Epidermal melanocyte (primary cell): ENCODE measurements at regions not wholly inside any gene's neighbourhood (a gene's known extent, or its start where the extent isn't known, plus 50 kb on each side); places are given as distances from the start of the nearest gene placed in this dataset.
A peak's percentile ranks its signal among the peaks of the same experiment; 100 is the strongest.
"Not testable (repeated sequence)": the region's sequence is repeated elsewhere in the genome, so short reads cannot be mapped to it uniquely, and the experiment has no call there.

Source experiments
- DNase-seq: peaks from one replicate; pipeline ENCODE4 v3.0.0; 2011; ENCODE audit warnings: low spot score; ENCODE audit not compliant: insufficient read length

DNA sequence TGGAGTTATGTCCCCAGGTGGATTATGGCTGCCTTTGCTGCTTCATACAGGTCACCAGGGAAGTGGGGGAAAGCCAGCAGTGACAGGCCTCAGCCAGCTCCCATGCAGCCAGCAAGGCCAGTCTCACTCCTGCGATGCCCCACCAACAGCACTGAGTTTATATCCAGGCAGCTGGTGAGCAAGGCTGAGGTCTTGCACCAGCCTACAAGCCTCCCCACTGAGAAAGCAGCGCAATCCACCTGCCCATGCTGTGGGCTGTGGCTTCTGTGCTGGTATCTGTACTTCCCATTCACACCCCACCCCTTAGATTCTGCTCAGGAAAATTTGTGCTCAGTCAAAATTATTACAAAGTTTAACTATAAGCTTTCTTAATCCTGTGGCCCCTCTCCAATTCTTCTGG is 153.5 kb downstream of the HHIP start:
- DNase-seq: no peak

DNA sequence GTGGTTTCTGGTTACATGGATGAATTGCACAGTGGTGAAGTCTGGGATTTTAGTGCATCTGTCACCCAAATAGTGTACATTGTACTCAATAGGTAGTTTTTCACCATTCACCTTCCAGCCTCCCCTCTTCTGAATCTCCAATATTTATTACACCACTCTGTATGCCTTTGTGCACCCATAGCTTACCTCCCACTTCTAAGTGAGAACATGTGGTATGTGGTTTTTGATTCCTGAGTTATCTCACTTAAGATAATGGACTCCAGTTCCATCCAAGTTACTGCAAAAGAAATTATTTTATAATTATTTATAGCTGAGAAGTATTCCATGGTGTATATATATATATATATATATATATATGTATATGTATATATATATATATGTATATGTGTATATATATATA is 155.8 kb downstream of the HHIP start:
- no peak for DNase-seq

DNA sequence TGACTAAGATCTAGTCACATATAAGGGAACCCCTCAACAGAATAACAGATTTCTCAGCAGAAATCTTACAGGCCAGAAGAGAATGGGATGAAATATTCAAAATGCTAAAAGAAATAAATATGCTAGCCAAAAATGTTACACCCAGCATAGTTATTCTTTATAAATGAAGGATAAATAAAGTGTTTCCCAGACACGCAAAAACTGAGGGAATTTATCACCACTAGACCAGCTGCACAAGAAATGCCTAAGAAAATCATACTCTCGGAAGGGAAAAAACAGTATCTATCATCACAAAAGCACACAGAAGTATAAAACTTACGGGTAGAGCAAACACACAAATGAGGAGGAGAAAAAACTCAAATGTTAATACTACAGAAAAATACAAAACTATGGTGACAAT is 162.1 kb downstream of the HHIP start:
- no peak for DNase-seq

DNA sequence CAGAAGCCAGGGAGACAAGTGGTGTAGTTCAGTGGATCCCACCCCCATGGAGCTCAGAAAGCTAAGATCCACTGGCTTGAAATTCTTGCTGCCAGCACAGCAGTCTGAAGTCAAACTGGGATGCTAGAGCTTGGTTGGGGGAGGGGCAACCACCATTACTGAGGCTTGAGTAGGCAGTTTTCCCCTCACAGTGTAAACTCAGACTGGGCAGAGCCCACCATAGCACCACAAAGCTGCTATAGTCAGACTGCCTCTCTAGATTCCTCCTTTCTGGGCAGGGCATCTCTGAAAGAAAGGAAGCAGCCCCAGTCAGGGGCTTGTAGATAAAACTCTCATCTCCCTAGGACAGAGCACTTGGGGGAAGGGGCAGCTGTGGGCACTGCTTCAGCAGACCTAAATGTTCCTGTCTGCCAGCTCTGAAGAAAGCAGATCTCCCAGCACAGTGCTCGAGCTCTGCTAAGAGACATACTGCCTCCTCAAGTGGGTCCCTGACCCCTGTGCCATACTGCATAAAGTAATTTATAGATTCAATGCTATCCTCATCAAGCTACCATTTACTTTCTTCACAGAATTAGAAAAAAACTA is 163.2 kb downstream of the HHIP start:
- DNase-seq: no peak

DNA sequence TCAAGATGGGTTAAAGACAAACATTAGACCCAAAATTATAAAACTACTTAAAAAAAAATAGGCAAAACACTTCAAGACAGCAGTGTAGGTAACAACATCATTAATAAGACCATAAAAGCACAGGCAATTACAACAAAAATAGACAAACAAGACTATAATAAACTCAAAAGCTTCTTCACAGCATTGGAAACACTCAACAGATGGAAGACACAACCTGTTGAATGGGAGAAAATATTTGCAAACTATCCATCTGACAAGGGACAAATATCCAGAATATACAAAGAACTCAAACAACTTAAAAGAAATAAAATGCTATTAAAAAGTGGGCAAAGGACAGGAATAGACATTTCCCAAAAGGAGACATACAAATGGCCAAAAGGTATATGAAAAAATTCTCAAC is 170.7 kb downstream of the HHIP start:
- no peak for DNase-seq

DNA sequence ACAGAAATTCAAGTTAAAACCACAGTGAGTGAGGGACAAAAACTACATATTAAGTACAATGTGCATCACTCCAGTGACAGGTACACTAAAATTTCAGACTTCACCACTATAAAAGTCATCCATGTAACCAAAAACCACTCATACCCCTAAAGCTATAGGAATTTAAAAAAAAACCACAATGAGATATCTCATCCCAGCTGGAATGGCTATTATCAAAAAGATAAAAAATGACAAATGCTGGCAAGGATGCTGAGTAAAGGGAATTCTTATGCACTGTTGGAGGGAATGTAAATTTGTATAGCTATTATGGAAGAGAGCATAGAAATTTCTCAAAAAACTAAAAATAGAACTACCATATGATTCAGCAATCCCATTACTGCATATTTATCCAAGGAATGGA is 171.1 kb downstream of the HHIP start:
- no peak for DNase-seq

DNA sequence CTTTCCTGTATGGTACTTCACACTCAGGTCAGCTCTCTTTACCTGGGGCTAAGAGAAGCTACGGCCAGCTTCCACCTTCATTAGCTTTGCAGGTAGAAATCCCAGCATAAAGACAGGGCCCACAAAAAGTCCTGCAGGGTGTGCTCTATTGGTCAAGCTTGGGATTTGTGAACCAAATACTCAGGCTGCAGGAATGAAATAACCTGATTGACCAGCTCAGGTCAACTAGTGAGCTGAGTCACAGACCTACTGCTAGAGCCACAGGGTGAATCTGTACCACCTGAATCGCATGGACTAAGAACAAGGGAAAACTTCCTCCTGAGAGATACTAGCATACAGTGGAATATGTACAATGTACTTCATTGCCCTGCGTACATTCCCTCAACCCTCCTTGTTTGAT is 172.2 kb downstream of the HHIP start:
- no peak for DNase-seq

DNA sequence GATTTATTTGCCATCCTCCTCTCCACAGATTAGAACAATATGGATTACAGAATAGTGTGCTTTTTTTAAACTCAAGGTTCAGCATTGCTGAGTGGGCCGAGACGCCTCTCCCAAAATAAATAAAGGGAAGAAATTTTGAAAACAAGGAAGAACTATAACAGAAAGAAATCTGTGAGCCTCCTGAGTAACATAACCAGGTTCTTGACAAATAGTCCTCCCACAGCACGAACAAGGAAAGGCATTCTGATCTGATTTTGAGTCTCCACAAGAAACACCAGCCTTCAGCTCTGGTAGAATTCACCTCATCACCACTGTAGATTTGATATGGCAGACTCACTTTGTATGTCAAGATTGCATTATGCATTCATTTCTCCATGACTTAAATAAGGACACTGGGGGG is 173.6 kb downstream of the HHIP start:
- no peak for DNase-seq

DNA sequence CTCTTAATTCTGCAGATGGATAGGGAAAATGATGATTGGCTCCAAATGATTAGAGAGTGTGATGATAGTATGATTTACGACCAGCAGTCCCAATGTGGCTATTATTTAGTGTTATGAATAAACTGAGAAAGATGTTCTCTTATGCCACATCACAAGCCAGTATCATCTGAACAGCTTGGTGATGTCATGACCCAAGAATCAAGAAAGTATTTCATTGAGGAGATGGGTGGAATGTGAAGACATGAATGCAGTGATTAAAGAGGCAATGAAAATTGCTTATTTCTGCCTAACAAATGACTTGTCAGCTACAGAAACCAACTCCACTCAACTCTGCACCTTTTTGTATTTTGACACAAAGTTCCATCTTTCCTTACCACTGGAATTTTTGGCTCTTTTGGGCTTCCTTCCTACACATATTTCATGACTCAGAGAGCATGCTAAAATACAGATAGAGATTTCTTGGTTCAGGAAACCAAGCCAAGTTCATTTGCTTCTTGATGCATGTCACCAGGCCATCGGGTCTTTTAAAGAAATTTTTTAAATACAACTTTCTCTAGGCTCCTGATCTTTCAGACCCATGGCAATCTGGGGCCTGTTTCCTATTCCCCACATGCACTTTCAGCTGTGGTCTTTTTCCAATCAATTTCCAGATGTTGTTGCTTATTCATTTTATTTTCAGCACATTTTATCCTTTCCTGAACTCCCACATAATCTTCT is 174.2 kb downstream of the HHIP start:
- no peak for DNase-seq

DNA sequence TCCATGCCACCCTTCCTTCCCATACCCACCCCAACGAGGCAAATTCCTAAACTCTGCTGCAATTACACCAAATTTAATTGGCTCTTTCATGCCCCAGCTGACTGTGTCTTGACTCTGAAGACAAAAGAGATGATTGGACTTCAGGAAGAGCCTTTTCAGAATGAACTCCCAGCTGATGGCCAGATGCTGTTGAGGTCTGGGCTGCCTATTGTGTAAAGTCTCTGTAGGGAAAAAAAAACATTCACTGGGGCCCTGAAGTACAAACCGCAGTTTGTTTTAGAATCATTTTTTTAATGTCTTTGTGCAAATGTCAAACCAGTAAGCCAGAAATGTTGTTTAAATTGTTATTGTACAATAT is 174.8 kb downstream of the HHIP start:
- peak; percentile 38 for DNase-seq

DNA sequence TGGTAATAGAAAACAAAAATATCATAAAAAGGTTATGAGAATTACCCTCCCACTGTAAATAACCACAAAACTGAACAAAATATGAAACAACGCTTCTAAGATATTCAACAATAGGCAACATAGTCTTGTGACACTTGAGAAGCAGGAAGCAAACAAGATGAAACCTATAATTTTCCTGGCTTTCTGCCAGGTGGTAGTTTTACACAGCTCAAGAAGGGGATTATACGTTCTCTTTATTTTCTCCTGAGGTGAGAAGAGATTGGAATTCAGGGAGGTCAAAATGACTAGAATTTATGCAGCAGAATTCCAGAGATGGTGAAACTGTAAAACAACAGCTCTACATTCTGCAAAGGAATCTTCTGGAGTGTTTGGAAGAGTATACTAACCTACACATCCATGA is 186.0 kb downstream of the HHIP start:
- no peak for DNase-seq

DNA sequence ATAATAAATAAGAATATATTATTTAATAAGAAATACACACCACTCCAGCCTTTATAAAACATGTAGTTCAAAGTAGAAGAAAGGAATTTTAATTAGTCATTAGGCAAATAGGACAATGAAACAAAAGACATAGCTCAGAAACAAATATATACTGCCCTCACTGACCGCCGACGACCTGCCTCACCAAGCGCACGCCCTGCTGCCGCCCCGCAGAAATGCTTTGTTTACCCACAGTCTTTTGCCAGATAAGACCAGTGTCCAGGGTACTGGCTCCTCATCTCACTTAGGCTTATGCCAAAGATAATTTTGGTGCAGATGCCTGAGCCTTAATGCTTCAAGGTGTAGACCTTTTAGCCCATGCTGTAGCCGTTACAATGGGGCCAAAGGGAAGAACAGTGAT is 199.5 kb downstream of the HHIP start:
- DNase-seq: no peak

DNA sequence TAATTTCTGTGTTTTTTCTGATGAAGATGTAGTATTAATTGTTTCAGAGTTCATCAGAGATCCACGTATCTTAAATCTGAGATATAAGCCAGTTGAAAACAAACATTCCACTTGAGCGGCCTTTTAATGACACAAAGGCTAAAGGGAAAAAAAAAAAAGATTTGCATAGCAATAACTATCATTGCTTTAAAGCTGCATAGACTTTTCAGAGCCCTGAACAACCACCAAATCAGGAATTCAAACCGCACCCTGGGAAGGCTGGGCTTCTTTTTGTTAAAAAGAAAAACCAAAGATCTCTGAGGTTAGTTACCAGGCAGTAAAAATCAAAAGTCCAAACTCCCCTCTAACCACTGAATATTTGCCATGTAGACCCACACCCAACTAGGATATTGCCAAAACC is 206.0 kb downstream of the HHIP start:
- no peak for DNase-seq

DNA sequence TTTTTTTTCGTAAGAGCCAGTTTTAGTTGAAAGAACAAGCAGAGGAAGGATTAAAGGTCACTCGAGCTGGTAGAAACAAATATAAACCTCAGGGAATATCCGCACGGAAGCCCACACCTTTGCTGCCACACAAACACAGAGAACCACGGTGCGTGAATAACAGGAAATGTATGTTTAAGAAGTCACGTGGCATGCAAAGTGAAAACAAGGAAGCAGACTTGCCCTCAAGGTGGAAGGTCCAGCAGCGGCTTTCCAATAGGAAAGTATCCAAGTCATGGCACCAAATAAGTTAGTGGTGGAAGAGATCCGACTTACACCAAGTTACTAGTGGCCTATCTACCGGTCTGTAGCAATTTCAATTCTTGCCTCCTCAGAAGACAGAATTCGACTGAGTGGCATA is 215.5 kb downstream of the HHIP start:
- DNase-seq: no peak

DNA sequence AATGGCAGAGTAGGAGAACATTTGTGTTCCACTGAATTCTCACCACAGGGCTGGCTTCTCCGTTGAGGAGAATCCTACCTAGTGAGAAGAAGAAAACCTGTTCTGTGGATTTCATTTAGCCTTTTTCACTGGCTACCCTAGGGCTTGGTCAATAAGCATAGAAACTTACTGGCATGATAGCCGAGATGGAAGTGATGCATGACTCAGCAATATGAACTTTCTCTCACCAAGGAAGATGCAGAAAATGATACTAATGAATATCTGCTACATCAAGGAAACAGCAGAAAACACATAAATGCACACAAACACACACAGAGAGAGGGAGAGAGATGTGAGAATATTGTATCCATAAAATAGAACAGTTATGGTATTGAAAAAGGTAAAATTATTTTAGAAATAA is 216.3 kb downstream of the HHIP start:
- no peak for DNase-seq

DNA sequence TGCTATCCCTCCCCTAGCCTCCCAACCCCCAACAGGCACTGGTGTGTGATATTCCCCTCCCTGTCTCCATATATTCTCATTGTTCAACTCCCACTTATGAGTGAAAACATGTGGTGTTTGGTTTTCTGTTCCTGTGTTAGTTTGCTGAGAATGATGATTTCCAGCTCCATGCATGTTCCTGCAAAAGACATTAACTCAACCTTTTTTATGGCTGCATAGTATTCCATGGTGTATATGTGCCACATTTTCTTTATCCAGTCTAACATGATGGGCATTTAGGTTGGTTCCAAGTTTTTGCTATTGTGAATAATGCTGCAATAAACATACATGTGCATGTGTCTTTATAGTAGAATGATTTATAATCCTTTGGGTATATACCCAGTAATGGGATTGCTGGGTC is 218.9 kb downstream of the HHIP start:
- DNase-seq: not testable (repeated sequence)

DNA sequence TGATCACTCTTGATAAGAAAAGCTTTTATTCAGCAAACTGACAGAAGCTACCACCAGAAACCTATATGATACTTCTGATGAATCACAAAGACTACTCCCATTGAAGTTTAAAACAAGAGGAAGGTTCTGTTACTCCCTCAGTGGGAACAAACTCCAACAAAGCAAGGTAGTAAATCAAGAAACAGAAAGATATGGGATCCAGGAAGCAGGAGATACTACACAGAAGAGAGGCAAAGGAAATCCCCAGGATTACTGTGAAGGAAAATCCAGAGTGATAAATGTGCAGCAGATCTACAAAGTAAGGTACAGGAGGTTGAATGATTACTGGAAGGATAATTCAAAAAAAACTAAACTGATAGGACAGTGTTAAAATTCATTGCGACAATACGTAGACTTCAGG is 222.4 kb downstream of the HHIP start:
- no peak for DNase-seq

DNA sequence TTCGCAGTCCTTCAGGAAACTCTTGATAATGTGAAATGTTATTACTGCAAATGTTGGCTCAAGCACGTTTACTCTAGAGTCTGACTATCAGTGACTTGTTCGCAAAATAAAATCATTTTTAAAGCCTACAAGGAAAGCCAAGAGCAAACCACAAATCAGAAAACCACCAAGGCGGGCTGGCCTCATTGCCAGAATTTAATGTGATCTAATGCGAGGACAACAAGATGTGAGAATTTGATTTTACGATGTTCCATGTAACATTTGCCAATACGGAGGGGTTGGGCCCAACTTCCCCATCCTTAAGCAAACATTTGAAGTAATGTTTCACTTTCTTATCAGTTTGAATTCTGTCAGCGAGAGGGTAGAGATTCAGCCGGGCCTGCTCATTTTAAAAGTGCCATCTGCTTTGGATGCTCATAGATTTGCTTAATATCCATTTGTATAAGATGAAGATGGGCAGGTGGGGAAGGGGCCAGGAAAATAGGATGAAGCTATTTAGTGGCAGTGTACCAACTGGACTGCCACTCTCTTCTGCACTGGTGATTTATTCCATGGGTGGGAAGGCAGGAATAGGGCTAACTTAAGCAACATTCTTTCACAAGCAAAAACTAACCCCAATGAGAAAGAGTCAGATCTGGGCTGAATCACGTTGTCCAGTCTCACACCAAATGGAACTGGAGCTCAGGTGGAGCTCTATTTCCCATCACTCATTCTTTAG is 225.3 kb downstream of the ANAPC10 start:
- DNase-seq: no peak

DNA sequence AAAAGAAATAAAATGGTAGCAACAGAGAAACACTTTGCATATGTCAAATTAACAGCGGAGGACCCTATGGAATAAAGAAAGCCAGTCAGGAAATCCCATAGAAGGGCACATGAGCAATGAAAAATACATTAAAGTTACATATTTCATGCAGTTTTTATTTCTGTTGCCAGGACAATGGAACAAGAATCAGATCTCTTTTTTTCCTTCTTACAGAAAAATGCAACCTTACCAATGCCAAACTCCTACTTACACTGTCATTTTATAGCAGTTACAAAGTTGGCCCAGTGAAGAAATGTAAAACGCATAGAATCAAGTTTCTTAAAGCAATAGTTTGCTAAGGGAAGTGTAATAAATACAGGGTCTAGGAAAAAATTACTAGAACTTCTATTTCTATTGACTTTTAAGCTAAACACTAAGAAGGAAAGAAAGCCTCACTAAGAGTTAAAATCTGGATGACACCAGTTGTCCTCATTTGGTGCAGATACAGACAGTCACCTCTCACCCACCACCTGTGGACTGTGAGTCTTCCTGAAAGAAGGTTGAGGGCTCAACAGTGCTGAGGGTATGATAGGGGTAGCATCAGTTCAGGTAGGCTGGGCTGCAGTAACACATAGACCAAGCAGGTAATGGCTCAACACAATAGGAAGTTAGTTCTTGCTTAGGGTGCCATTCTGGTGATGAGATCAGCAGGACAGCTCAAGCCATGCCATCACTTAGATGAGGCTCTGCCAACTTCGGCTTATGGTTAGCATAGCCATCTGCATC is 224.6 kb downstream of the ANAPC10 start:
- DNase-seq: no peak

DNA sequence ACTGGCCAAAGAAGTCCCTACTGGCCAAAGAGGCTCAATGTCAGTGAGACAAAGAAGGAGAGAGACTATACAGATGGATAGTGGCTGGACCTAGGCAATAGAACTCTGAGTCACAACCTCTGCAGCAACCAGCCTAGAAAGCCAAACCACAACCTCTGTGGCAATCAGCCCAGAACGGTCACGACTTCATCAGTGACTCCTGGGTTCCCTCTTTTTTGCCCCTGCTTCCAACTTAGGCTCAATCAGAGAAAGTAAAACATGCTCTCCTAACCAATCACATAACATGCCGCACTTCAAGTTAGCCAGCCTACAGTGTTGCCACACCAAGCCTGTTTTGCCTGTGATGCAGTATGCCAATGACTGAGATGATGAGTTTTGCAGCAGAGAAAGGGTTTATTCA is 203.4 kb downstream of the ANAPC10 start:
- DNase-seq: no peak

DNA sequence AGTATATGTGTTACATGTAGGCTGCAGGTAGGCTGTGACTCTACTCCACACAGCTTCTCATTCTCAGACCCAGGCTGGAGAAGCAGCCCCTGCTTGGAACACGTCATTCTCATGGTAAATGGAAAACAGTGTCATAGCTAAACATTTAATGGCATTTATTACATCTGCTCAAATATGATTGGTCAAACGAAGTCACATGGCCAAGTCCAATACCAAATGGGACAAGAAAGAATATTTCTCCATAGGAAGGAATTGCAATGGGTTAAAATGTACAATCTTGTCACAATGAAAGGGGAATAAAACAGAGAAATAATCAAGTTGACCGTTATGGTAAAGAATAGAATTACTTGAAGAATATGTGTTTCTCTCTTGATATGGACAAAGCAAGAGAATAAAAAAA is 198.6 kb downstream of the ANAPC10 start:
- no peak for DNase-seq

DNA sequence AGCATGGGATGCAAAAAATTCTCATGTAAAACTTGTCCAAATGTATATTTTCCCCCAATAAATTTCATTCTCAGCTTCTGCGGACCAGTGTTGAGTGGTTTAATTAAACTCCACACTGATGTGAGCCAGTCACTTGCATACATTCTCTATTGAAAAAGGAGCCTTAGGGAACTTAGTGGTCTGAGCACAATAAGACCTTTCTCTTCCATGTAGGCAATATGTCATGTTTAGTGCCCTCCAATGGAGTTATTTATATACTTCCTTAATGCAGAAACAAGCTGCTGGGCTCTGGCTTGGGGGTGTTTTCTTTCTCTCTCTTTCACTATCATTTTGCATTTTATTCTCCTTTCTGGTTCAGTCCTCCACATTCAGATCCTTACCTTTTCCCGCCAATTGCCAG is 196.9 kb downstream of the ANAPC10 start:
- DNase-seq: no peak
